Mesothelial cell of epicardium (in vitro differentiated cells): ENCODE measurements at regions not wholly inside any gene's neighbourhood (a gene's known extent, or its start where the extent isn't known, plus 50 kb on each side); places are given as distances from the start of the nearest gene placed in this dataset.
"Not testable (repeated sequence)": the region's sequence is repeated elsewhere in the genome, so short reads cannot be mapped to it uniquely, and the experiment has no call there.

Experiments used
- DNase-seq, 2 experiments: peaks; one replicate each; pipeline ENCODE4 v3.0.0; 2021; ENCODE audit warnings: low spot score in 2 of 2; ENCODE audit not compliant: unreplicated experiment in 2 of 2
- H3K27ac Mint-ChIP-seq: 2 replicates; pipeline ENCODE4 v1.8.0; 2021; ENCODE audit warnings: mixed read lengths
- H3K27me3 Mint-ChIP-seq: 2 replicates; pipeline ENCODE4 v1.8.0; 2021; ENCODE audit warnings: low read depth, mixed read lengths
- H3K36me3 Mint-ChIP-seq: 2 replicates; pipeline ENCODE4 v1.8.0; 2021; ENCODE audit warnings: mixed read lengths
- H3K4me1 Mint-ChIP-seq: 2 replicates; pipeline ENCODE4 v1.8.0; 2021; ENCODE audit warnings: mixed read lengths
- H3K4me3 Mint-ChIP-seq: 2 replicates; pipeline ENCODE4 v1.8.0; 2021; ENCODE audit warnings: mild to moderate bottlenecking, moderate library complexity, mixed read lengths
- H3K9me3 Mint-ChIP-seq: 2 replicates; pipeline ENCODE4 v1.8.0; 2021; ENCODE audit warnings: mixed read lengths
- CTCF ChIP-seq: fragments of 200-600 bp; sonication (generic); IDR thresholded peaks from one replicate; pipeline ENCODE4 v1.5.0; 2021; ENCODE audit warnings: antibody characterized with exemption; ENCODE audit not compliant: unreplicated experiment

GRCh38 chr2:16235747-16236146 is 295.4 kb downstream of the MYCN start:
- Mint-ChIP-seq H3K36me3 (no peaks in the 10 kb centered on the region), H3K27ac (no peak overlapping the region), H3K4me3 (no peak overlapping the region), H3K27me3 (no peaks in the 10 kb centered on the region), H3K9me3 (no peaks in the 10 kb centered on the region), H3K4me1 (peaks cover 8% of the 10 kb centered on the region)
- no peak for DNase-seq
- TF ChIP-seq CTCF, result no peak

GRCh38 chr2:16235291-16235690 is 294.9 kb downstream of the MYCN start:
- not testable (repeated sequence) for H3K4me1 Mint-ChIP-seq, H3K27ac Mint-ChIP-seq, H3K4me3 Mint-ChIP-seq, H3K27me3 Mint-ChIP-seq, H3K36me3 Mint-ChIP-seq, DNase-seq, H3K9me3 Mint-ChIP-seq

- DNase-seq, result no peak
- Mint-ChIP-seq H3K27me3 (no peaks in the 10 kb centered on the region), H3K9me3 (no peaks in the 10 kb centered on the region), H3K36me3 (no peaks in the 10 kb centered on the region), H3K4me3 (no peak overlapping the region), H3K27ac (no peak overlapping the region), H3K4me1 (peaks cover 8% of the 10 kb centered on the region)
- TF ChIP-seq CTCF, result no peak
Observed at GRCh38 chr2:16228951-16229350, 288.6 kb downstream of the MYCN start.

GRCh38 chr2:16228471-16228870 is 288.1 kb downstream of the MYCN start:
- no peak for DNase-seq
- H3K4me3 Mint-ChIP-seq, result no peak overlapping the region
- no peaks in the 10 kb centered on the region for H3K9me3 Mint-ChIP-seq
- H3K36me3 Mint-ChIP-seq, result no peaks in the 10 kb centered on the region
- H3K4me1 Mint-ChIP-seq, result peaks cover 12% of the 10 kb centered on the region
- no peak overlapping the region for H3K27ac Mint-ChIP-seq
- TF ChIP-seq CTCF, result no peak
- no peaks in the 10 kb centered on the region for H3K27me3 Mint-ChIP-seq

GRCh38 chr2:16227811-16228462 is 287.6 kb downstream of the MYCN start:
- no peaks in the 10 kb centered on the region for H3K27me3 Mint-ChIP-seq
- H3K27ac Mint-ChIP-seq, result no peak overlapping the region
- DNase-seq, result no peak
- H3K36me3 Mint-ChIP-seq, result no peaks in the 10 kb centered on the region
- no peaks in the 10 kb centered on the region for H3K9me3 Mint-ChIP-seq
- no peak overlapping the region for H3K4me3 Mint-ChIP-seq
- peaks cover 18% of the 10 kb centered on the region for H3K4me1 Mint-ChIP-seq
- no peak for TF ChIP-seq CTCF

DNA sequence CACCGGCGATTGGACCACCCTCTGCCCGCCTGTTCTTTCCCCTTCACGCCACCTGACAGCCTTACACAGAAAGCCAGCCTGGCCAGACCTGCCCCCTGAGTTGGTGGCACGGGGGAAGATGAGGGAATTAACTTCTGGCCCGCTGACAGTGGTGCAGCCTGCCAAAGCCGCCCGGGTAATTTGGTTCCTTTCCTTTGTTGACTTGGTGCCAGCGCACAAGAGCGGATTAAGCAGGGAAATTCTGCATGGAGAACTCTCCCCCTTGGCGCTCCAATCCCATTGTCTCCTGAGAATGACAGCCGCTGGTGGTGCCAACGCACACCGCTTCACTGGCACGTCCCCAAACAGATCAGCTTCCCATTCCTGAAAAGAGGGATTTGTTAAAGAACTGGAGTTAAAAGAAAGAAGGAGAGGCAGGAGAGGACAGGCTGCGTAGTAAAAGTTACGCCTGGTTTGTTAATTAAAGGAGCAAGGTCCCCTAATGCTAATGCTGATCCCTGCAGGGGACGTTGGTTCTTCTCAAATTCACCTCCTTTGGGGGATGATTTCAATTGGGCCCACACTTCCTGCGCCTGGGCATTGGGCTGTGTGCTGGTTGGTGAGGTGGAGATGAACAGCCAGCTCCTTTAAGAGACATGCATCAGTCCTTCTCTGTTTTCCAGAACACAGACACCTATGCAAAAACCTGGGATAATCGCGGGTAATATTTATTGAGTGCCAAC is 286.8 kb downstream of the MYCN start:
- H3K27ac Mint-ChIP-seq, result no peak overlapping the region
- no peak for TF ChIP-seq CTCF
- DNase-seq, result no peak
- peaks cover 21% of the 10 kb centered on the region for H3K4me1 Mint-ChIP-seq
- H3K9me3 Mint-ChIP-seq, result no peaks in the 10 kb centered on the region
- no peak overlapping the region for H3K4me3 Mint-ChIP-seq
- no peaks in the 10 kb centered on the region for H3K36me3 Mint-ChIP-seq
- H3K27me3 Mint-ChIP-seq, result no peaks in the 10 kb centered on the region
